GM12878 (cell line): ENCODE measurements at regions not wholly inside any gene's neighbourhood (a gene's known extent, or its start where the extent isn't known, plus 50 kb on each side); places are given as distances from the start of the nearest gene placed in this dataset.

Source experiments
- NFYB ChIP-seq: IDR thresholded peaks from 2 replicates; pipeline ENCODE4 v1.6.1; 2011; ENCODE audit warnings: low read depth, mild to moderate bottlenecking, low read length, improper control_type of control experiment, moderate library complexity; ENCODE audit not compliant: insufficient read depth
- NRF1 ChIP-seq: conservative IDR thresholded peaks from 2 replicates; pipeline ENCODE4 v1.6.1; 2011; ENCODE audit warnings: mild to moderate bottlenecking, low read depth, low read length, improper control_type of control experiment
- RFX5 ChIP-seq: IDR thresholded peaks from 2 replicates; pipeline ENCODE4 v1.6.1; 2011; ENCODE audit warnings: low read depth, low read length, improper control_type of control experiment
- ZNF274 ChIP-seq: IDR thresholded peaks from one replicate; pipeline ENCODE4 v1.8.0; 2011; ENCODE audit not compliant: insufficient read length, insufficient read depth
- TF ChIP-seq, protein P1 (sequence below), 3 experiments: IDR thresholded peaks in 2 of 3; conservative IDR thresholded peaks in 1 of 3; 2 replicates each; pipeline ENCODE4 v1.5.1; 2011; ENCODE audit warnings: low read depth in 3 of 3, low read length in 3 of 3, mild to moderate bottlenecking in 3 of 3, control low read depth in 2 of 3, moderate library complexity in 2 of 3, inconsistent platforms in 1 of 3, mixed read lengths in 1 of 3; ENCODE audit not compliant: control insufficient read depth in 2 of 3, insufficient read depth in 1 of 3; ENCODE audit errors: extremely low read depth in 1 of 3

DNA sequence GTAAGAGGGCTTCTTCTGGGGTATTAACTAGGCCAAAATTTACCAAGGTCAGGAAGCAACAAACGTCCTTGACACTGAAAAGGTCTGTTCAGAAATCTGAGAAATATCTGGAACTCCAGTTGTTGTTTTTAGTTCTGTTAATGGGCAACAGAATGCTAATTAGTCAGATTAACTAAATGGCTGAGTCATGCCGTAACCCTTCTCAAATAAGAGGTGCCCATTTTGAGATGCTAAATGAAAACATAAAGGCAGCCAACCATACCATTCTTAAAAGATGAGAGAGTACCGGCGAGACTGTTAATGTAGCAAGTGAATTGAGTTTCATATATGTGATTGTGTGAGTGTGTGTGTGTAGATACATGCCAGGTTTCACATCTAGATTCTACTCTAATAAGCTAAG lies 147.9 kb upstream of the GAREM1 start:
- TF ChIP-seq, protein P1, sequence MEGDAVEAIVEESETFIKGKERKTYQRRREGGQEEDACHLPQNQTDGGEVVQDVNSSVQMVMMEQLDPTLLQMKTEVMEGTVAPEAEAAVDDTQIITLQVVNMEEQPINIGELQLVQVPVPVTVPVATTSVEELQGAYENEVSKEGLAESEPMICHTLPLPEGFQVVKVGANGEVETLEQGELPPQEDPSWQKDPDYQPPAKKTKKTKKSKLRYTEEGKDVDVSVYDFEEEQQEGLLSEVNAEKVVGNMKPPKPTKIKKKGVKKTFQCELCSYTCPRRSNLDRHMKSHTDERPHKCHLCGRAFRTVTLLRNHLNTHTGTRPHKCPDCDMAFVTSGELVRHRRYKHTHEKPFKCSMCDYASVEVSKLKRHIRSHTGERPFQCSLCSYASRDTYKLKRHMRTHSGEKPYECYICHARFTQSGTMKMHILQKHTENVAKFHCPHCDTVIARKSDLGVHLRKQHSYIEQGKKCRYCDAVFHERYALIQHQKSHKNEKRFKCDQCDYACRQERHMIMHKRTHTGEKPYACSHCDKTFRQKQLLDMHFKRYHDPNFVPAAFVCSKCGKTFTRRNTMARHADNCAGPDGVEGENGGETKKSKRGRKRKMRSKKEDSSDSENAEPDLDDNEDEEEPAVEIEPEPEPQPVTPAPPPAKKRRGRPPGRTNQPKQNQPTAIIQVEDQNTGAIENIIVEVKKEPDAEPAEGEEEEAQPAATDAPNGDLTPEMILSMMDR (IDR thresholded peaks at IDR 0.05 in 2 of 3, conservative IDR thresholded peaks at IDR 0.05 in 1 of 3; ENCODE audit: control insufficient read depth in 2 of 3, extremely low read depth in 1 of 3, insufficient read depth in 1 of 3, low read depth in 3 of 3, low read length in 3 of 3): no peak
- no peak for TF ChIP-seq ZNF274
- no peak for TF ChIP-seq NRF1
- no peak for TF ChIP-seq RFX5
- no peak for TF ChIP-seq NFYB
